ENCODE measurements at regions not wholly inside any gene's neighbourhood (a gene's known extent, or its start where the extent isn't known, plus 50 kb on each side); places are given as distances from the start of the nearest gene placed in this dataset.

DNA sequence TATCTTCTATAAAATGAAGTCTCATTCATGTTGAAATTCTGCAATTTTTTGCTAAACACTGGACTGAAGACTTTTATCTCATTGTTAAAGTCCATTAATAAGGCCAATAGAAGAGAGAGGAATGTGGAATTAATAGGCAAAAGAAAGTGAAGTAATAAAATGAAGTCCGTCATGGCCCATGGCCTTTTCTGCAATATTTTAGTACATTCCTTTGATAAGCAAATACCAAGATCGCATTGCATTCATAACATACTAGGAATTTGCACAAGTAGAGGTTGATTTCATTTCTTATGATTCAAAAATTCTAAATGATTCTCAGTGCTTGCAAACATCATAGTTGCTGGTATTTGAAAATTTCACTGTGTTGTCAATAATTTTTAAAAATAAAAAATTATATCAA, 664.0 kb downstream of the NR2F1-AS1 start:
- in situ Hi-C loops (cut with HindIII; ENCODE audit: low sequenced_read_pairs) = no loop called here
- peak; percentile 18 for DNase-seq (ENCODE audit: low read depth, low spot score)
- TF ChIP-seq, protein P1, sequence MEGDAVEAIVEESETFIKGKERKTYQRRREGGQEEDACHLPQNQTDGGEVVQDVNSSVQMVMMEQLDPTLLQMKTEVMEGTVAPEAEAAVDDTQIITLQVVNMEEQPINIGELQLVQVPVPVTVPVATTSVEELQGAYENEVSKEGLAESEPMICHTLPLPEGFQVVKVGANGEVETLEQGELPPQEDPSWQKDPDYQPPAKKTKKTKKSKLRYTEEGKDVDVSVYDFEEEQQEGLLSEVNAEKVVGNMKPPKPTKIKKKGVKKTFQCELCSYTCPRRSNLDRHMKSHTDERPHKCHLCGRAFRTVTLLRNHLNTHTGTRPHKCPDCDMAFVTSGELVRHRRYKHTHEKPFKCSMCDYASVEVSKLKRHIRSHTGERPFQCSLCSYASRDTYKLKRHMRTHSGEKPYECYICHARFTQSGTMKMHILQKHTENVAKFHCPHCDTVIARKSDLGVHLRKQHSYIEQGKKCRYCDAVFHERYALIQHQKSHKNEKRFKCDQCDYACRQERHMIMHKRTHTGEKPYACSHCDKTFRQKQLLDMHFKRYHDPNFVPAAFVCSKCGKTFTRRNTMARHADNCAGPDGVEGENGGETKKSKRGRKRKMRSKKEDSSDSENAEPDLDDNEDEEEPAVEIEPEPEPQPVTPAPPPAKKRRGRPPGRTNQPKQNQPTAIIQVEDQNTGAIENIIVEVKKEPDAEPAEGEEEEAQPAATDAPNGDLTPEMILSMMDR (IDR thresholded peaks at IDR 0.05; ENCODE audit: low read depth, low read length) = no peak
- H3K4me3 ChIP-seq (ENCODE audit: low read depth, low read length) = no peak overlapping the region

DNA sequence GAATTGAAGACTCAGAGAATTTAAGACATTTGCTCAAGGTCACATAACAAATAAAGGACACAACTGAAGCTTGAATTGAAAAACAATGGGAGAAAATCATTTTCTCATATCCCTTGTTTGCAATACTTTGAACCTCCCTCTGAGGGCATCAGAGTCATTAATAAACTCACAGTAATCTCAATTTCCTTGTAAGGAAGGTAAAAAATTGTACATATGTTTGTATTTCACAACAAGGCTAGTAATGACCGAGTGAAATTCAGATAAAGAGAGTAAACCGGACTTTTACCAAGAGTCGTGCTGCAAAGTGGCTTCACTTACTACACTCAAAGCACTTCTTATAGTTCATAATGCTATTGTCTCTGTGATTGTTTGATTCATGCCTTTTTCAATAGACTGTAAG, 665.0 kb downstream of the NR2F1-AS1 start:
- in situ Hi-C loops (cut with HindIII; ENCODE audit: low sequenced_read_pairs) = no loop called here
- TF ChIP-seq, protein P1 (IDR thresholded peaks at IDR 0.05; ENCODE audit: low read depth, low read length) = peak; percentile 25
- no peak overlapping the region for H3K4me3 ChIP-seq (ENCODE audit: low read depth, low read length)
- peak; percentile 38 for DNase-seq (ENCODE audit: low read depth, low spot score)

DNA sequence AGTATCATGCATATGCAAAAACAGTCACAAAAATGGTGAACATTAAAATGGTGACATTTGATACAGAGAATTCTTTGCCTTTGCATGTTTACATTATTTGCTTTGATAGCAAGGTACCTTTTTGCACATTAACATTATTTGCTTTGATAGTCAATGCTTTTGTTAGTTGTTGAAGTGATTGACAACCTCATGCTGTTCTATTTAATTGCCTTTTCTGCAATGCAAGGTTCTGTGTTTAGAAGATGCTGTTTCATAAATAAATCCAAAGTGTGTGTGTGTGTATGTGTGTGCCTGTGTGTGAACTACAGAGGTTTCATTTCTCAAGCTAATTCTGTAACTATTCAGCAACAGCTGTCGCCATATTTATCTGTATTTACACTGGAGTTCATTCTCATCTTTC, 668.7 kb downstream of the NR2F1-AS1 start:
- no peak overlapping the region for H3K4me3 ChIP-seq (ENCODE audit: low read depth, low read length)
- no peak for DNase-seq (ENCODE audit: low read depth, low spot score)
- in situ Hi-C loops (cut with HindIII; ENCODE audit: low sequenced_read_pairs) = no loop called here
- TF ChIP-seq, protein P1 (IDR thresholded peaks at IDR 0.05; ENCODE audit: low read depth, low read length) = no peak

DNA sequence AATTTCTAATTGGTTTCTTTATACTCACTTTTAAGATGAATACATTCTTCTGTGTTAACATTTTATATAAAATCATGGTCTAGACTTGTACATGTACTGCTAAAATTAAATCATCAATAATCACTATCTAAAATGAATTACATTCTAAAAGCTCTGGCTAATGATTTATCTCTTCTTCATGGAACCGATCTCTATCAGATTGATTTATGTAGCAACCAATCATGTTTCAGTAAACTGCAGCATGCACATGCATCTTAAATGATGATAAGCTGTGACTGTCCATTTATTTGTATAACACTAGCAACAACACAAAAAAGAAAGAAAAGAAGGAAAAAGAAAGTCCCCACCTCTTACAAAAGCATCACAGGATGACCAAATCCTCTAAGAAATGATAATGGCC, 669.2 kb downstream of the NR2F1-AS1 start:
- in situ Hi-C loops (cut with HindIII; ENCODE audit: low sequenced_read_pairs) = no loop called here
- TF ChIP-seq, protein P1 (IDR thresholded peaks at IDR 0.05; ENCODE audit: low read depth, low read length) = no peak
- DNase-seq (ENCODE audit: low read depth, low spot score) = no peak
- no peak overlapping the region for H3K4me3 ChIP-seq (ENCODE audit: low read depth, low read length)

DNA sequence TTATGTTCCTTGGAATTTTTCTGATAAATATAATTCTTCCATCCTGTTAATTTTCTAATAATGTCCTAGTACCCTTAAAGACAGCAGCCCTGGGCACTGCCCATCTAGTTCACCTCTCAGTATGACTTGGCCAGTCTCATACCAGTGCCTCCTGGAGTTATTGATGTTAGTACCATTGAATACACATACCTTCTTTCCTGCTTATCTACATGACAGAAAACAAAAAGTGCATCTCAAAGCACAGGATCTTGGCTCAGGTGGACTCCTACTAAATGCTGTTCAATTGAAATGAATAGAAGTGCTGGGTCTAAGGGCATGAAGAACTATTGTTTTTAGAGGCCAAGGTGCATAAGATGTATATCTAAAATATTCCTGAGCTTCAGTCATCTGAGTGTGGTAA, 669.7 kb downstream of the NR2F1-AS1 start:
- H3K4me3 ChIP-seq (ENCODE audit: low read depth, low read length) = no peak overlapping the region
- TF ChIP-seq, protein P1 (IDR thresholded peaks at IDR 0.05; ENCODE audit: low read depth, low read length) = no peak
- no peak for DNase-seq (ENCODE audit: low read depth, low spot score)
- in situ Hi-C loops (cut with HindIII; ENCODE audit: low sequenced_read_pairs) = no loop called here

DNA sequence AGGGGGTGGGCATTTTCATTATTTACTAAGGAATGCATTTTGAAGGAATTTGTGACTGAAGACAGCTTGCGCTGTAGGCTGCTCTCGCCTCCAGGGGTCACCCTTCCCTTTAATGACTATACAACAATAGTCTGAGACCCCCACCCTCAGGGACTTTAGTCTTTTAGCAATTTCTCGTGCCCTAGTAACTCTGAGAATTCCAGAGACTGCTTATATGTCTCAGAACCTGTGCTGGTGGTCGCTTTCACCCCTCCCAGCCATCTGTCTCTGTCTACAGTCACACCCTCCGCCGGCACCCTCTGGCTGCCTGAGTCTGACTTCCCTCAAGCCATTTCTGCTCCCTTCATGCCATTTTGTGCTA, 671.4 kb downstream of the NR2F1-AS1 start:
- H3K4me3 ChIP-seq (ENCODE audit: low read depth, low read length) = no peak overlapping the region
- peak; percentile 35 for DNase-seq (ENCODE audit: low read depth, low spot score)
- TF ChIP-seq, protein P1 (IDR thresholded peaks at IDR 0.05; ENCODE audit: low read depth, low read length) = peak; percentile 67
- in situ Hi-C loops (cut with HindIII; ENCODE audit: low sequenced_read_pairs) = no loop called here
